AG04450 (cell line): ENCODE measurements at regions not wholly inside any gene's neighbourhood (a gene's known extent, or its start where the extent isn't known, plus 50 kb on each side); places are given as distances from the start of the nearest gene placed in this dataset.

ENCODE experiments used
- CTCF ChIA-PET: fragments of 300-600, 350-600 bp; formaldehyde crosslinking; extraction: SDS; loops from one replicate; lab custom pipeline; 2022; ENCODE audit warnings: antibody characterized with exemption, inconsistent platforms; lab: Charles Lee
- POLR2A ChIA-PET: fragments of 350-600 bp; formaldehyde crosslinking; extraction: SDS; loops from one replicate; lab custom pipeline; 2021; ENCODE audit warnings: antibody characterized with exemption, inconsistent platforms; lab: Yijun Ruan, JAX
- DNase-seq: peaks from one replicate; pipeline ENCODE4 v3.0.0-alpha.2; 2011; ENCODE audit warnings: low read depth, low spot score
- H3K27ac ChIP-seq: one replicate; pipeline ENCODE4 v1.5.1; 2012; ENCODE audit warnings: low read depth, low read length, control low read depth
- H3K27me3 ChIP-seq: one replicate; pipeline ENCODE4 v1.6.0; 2012; ENCODE audit warnings: low read length; ENCODE audit not compliant: control insufficient read depth, insufficient read depth
- H3K4me3 ChIP-seq: 2 replicates; pipeline ENCODE4 v1.5.1; 2011; ENCODE audit warnings: mild to moderate bottlenecking, low read depth, low read length, control low read depth
- H3K9me3 ChIP-seq: 2 replicates; pipeline ENCODE4 v1.5.1; 2012; ENCODE audit warnings: low read length; ENCODE audit not compliant: control insufficient read depth, insufficient read depth
- CTCF ChIP-seq: IDR thresholded peaks from 2 replicates; pipeline ENCODE4 v1.5.1; 2011; ENCODE audit warnings: low read depth, low read length, control low read depth, inconsistent platforms

- no peak overlapping the region for H3K27ac ChIP-seq
- H3K4me3 ChIP-seq, result no peak overlapping the region
- TF ChIP-seq CTCF, result no peak
- no peaks in the 10 kb centered on the region for H3K27me3 ChIP-seq
- no peaks in the 10 kb centered on the region for H3K9me3 ChIP-seq
- ChIA-PET POLR2A (no interaction called here), CTCF (no interaction called here)
- DNase-seq, result no peak
Measured at GRCh38 chr5:111602817-111603445, 90.6 kb upstream of the STARD4 start.

GRCh38 chr5:111598996-111599395 is 86.7 kb upstream of the STARD4 start:
- TF ChIP-seq CTCF, result no peak
- Histone ChIP-seq H3K27me3 (peaks cover 4% of the 10 kb centered on the region), H3K9me3 (peaks cover 14% of the 10 kb centered on the region), H3K27ac (no peak overlapping the region), H3K4me3 (no peak overlapping the region)
- DNase-seq, result no peak
- CTCF ChIA-PET, result no interaction called here
- POLR2A ChIA-PET, result no interaction called here

- ChIA-PET CTCF (no interaction called here), POLR2A (no interaction called here)
- no peak for TF ChIP-seq CTCF
Measured at GRCh38 chr5:111597491-111597890, 85.2 kb upstream of the STARD4 start.

GRCh38 chr5:111596705-111597104 is 84.4 kb upstream of the STARD4 start:
- Histone ChIP-seq H3K4me3 (no peak overlapping the region), H3K27ac (no peak overlapping the region), H3K27me3 (peaks cover 4% of the 10 kb centered on the region), H3K9me3 (peaks cover 14% of the 10 kb centered on the region)
- no peak for TF ChIP-seq CTCF
- CTCF ChIA-PET, result interaction anchor here (0.6 kb wide), 1 partner anchor 308 kb away, joined by 3 read pairs; no protein-coding TSS in a partner anchor
- POLR2A ChIA-PET, result no interaction called here
- no peak for DNase-seq

More at GRCh38 chr5:111597491-111597890, 85.2 kb upstream of the STARD4 start:
- Histone ChIP-seq H3K27ac (no peak overlapping the region), H3K4me3 (no peak overlapping the region), H3K9me3 (peaks cover 14% of the 10 kb centered on the region), H3K27me3 (peaks cover 4% of the 10 kb centered on the region)
- DNase-seq, result no peak

GRCh38 chr5:111595425-111595824 is 83.1 kb upstream of the STARD4 start:
- Histone ChIP-seq H3K27me3 (peaks cover 4% of the 10 kb centered on the region), H3K9me3 (peaks cover 14% of the 10 kb centered on the region), H3K4me3 (no peak overlapping the region), H3K27ac (no peak overlapping the region)
- CTCF ChIA-PET, result no interaction called here
- no peak for TF ChIP-seq CTCF
- no peak for DNase-seq
- POLR2A ChIA-PET, result no interaction called here
